Stimulated activated CD4-positive, alpha-beta T cell treated with anti-CD3 and anti-CD28 coated beads, Interleukin-15, amount 100 ng/mL, for 48 hours (primary cell): ENCODE measurements at regions not wholly inside any gene's neighbourhood (a gene's known extent, or its start where the extent isn't known, plus 50 kb on each side); places are given as distances from the start of the nearest gene placed in this dataset.
"Not testable (repeated sequence)": the region's sequence is repeated elsewhere in the genome, so short reads cannot be mapped to it uniquely, and the experiment has no call there.

Experiments
- DNase-seq, 2 donors: peaks; one replicate each; pipeline ENCODE4 v3.0.0-alpha.2; 2020; ENCODE audit warnings: low read depth in 2 of 2

DNA sequence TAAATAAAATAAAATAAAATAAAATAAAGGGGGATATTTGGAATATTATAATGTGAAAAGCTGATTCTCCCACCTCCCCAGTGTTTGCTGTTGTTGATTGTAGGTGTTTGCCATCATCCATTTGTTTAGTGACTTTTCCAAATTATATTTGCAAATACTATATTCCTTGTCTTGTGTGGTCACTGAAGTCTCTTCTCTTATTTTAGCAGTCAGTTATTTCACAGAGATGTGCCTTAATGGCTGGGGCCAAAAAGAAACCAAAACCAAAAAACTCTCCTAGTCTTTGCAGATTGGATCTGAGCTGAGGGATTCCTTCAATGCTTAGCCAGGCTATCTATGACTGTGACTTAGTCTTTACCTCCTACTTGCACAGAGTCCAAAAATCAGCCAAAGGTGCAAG, 70.9 kb upstream of the ZNF169 start:
- no peak for DNase-seq

DNA sequence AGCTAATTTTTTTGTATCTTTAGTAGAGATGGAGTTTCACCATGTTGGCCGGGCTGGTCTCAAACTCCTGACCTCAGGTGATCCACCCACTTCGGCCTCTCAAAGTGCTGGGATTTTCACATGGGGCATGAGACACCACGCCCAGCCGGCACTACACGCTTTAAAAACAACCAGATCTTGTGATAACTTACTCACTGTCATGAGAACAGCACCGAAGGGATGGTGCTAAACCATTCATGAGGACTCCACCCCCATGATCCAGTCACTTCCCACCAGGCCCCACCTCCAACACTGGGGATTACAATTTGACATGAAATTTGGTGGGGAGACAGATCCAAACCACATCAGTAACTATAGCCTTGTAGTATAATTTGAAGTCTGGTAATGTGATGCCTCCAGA, 67.4 kb upstream of the ZNF169 start:
- DNase-seq, result not testable (repeated sequence)

DNA sequence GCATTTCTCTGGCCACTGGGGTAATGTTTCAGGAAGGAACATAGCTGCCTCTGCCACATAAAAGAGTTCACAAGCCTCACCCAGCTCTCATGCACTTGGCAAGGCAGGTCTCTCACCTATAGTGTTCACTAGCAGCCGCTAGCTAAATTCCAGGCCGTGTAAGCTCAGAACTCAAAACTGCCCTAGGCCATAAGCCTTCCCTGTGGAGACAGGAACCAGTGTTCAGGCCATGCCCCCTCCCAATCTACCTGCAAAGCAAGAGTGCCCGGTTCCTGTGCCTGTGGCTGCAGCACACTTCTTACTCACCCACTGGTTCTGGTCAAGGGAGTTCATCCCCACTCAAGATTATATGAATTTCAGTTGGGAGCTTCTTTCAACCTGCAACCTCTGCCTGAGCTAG, 60.7 kb upstream of the ZNF169 start:
- DNase-seq, result no peak

DNA sequence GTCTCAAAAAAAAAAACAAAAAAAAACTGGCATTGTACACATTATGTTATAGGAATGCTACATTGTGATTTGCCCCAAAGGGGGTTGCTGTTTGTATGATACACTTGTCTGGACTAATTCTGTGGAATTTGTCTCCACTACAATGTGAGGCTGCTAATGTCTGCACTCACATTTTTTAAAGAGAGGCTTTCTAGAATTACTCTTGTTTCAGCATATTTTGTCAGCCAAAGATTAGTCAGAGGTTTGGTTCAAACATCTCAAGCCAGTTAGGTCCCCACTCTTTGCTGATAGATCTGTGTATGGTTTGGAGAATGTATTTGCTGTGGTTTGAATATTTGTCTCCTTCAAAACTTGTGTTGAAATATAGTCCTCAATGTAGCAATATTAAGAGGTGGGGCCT, 59.3 kb upstream of the ZNF169 start:
- DNase-seq, result no peak

DNA sequence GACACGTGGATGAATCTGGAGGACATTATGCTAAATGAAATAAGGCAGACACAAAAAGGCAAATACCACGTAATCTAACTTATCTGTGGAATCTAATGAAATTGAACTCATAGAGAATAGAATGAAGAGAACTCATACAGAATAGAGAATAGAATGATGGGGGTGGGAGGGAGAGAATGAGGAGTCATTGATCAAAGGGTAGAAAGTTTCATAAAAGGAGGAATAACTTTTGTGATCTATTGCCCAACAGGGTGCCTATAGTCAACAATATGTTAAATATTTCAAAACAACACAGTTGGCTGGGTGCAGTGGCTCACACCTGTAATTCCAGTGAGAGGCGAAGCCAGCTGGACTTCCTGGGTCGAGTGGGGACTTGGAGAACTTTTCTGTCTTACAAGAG, 54.9 kb upstream of the ZNF169 start:
- DNase-seq, result no peak

DNA sequence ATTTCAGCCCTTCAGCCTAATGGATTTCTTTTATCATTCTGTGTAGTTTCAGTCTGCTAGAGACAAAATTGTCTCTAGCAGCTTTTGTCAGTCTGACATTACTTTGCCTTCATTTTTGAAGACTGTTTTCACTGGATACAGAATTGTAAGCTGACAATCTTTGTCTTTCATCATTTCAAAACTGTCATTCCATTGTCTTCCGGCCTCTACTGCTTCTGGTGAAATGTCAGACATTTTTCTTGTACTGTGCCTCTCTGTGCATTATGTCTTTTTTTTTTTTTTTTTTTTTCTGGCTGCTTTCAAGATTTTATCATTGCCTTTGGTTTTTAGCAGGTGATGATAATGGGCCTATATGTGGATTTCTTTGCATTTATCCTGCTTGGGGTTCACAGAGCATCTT, 51.3 kb upstream of the ZNF169 start:
- DNase-seq, result no peak
